ENCODE measurements at regions not wholly inside any gene's neighbourhood (a gene's known extent, or its start where the extent isn't known, plus 50 kb on each side); places are given as distances from the start of the nearest gene placed in this dataset.

- TF ChIP-seq CTCF (IDR thresholded peaks at IDR 0.05), result no peak
- TF ChIP-seq POLR2A (IDR thresholded peaks at IDR 0.05), result no peak
Measured at GRCh38 chr3:6097556-6097955, 763.4 kb upstream of the GRM7 start.
